Nephron progenitor cell (in vitro differentiated cells): ENCODE measurements at regions not wholly inside any gene's neighbourhood (a gene's known extent, or its start where the extent isn't known, plus 50 kb on each side); places are given as distances from the start of the nearest gene placed in this dataset.

Experiments
- DNase-seq: peaks from one replicate; pipeline ENCODE4 v3.0.0; 2021
- H3K27ac Mint-ChIP-seq: 2 replicates; pipeline ENCODE4 v1.8.0; 2021; ENCODE audit warnings: mild to moderate bottlenecking, moderate library complexity, mixed read lengths
- H3K27me3 Mint-ChIP-seq: 2 replicates; pipeline ENCODE4 v1.8.0; 2021; ENCODE audit warnings: mild to moderate bottlenecking, low read depth, mixed read lengths; ENCODE audit not compliant: poor library complexity
- H3K36me3 Mint-ChIP-seq: 2 replicates; pipeline ENCODE4 v1.8.0; 2021; ENCODE audit warnings: low read depth, mixed read lengths
- H3K4me1 Mint-ChIP-seq: 2 replicates; pipeline ENCODE4 v1.8.0; 2021; ENCODE audit warnings: mixed read lengths
- H3K4me3 Mint-ChIP-seq: 2 replicates; pipeline ENCODE4 v1.8.0; 2021; ENCODE audit warnings: mild to moderate bottlenecking, moderate library complexity, mixed read lengths
- H3K9me3 Mint-ChIP-seq: 2 replicates; pipeline ENCODE4 v1.8.0; 2021; ENCODE audit warnings: mild to moderate bottlenecking, moderate library complexity, mixed read lengths
- CTCF ChIP-seq: fragments of 200-600 bp; sonication (generic); IDR thresholded peaks from 2 replicates; pipeline ENCODE4 v1.5.0; 2021; ENCODE audit warnings: antibody characterized with exemption

- no peak overlapping the region for H3K27ac Mint-ChIP-seq
- no peaks in the 10 kb centered on the region for H3K9me3 Mint-ChIP-seq
- H3K4me1 Mint-ChIP-seq = peaks cover 25% of the 10 kb centered on the region
- no peak for TF ChIP-seq CTCF
- no peak for DNase-seq
- H3K4me3 Mint-ChIP-seq = no peak overlapping the region
- peaks cover 9% of the 10 kb centered on the region for H3K27me3 Mint-ChIP-seq
- no peaks in the 10 kb centered on the region for H3K36me3 Mint-ChIP-seq
These were observed 186.6 kb upstream of the NSMCE3 start for GRCh38 chr15:29456255-29456654.

- no peak for TF ChIP-seq CTCF
- H3K27me3 Mint-ChIP-seq = peaks cover 9% of the 10 kb centered on the region
- no peak overlapping the region for H3K4me3 Mint-ChIP-seq
These were observed 185.9 kb upstream of the NSMCE3 start for GRCh38 chr15:29455530-29455929.

GRCh38 chr15:29455055-29455454 lies 185.4 kb upstream of the NSMCE3 start:
- no peaks in the 10 kb centered on the region for H3K36me3 Mint-ChIP-seq
- no peak for DNase-seq
- H3K4me1 Mint-ChIP-seq = peaks cover 27% of the 10 kb centered on the region
- TF ChIP-seq CTCF = no peak
- H3K27ac Mint-ChIP-seq = no peak overlapping the region
- H3K27me3 Mint-ChIP-seq = peaks cover 9% of the 10 kb centered on the region
- H3K4me3 Mint-ChIP-seq = no peak overlapping the region
- H3K9me3 Mint-ChIP-seq = no peaks in the 10 kb centered on the region

More at GRCh38 chr15:29455530-29455929, 185.9 kb upstream of the NSMCE3 start:
- Mint-ChIP-seq H3K4me1 (peaks cover 27% of the 10 kb centered on the region), H3K36me3 (no peaks in the 10 kb centered on the region), H3K27ac (no peak overlapping the region), H3K9me3 (no peaks in the 10 kb centered on the region)
- no peak for DNase-seq

- TF ChIP-seq CTCF = no peak
- Mint-ChIP-seq H3K4me1 (peaks cover 27% of the 10 kb centered on the region), H3K27me3 (peaks cover 9% of the 10 kb centered on the region), H3K4me3 (no peak overlapping the region), H3K9me3 (no peaks in the 10 kb centered on the region), H3K36me3 (no peaks in the 10 kb centered on the region), H3K27ac (no peak overlapping the region)
- no peak for DNase-seq
These were observed 184.9 kb upstream of the NSMCE3 start for GRCh38 chr15:29454506-29454905.

- Mint-ChIP-seq H3K36me3 (no peaks in the 10 kb centered on the region), H3K9me3 (no peaks in the 10 kb centered on the region), H3K27me3 (peaks cover 9% of the 10 kb centered on the region), H3K27ac (no peak overlapping the region), H3K4me1 (peaks cover 27% of the 10 kb centered on the region), H3K4me3 (peak overlapping the region; percentile 0)
- TF ChIP-seq CTCF = no peak
- peak; percentile 16 for DNase-seq
These were observed 183.5 kb upstream of the NSMCE3 start for GRCh38 chr15:29452881-29453731.

GRCh38 chr15:29451201-29451781 lies 181.7 kb upstream of the NSMCE3 start:
- no peak overlapping the region for H3K27ac Mint-ChIP-seq
- H3K36me3 Mint-ChIP-seq = no peaks in the 10 kb centered on the region
- peak overlapping the region; percentile 21 for H3K4me3 Mint-ChIP-seq
- peaks cover 27% of the 10 kb centered on the region for H3K4me1 Mint-ChIP-seq
- H3K27me3 Mint-ChIP-seq = peaks cover 4% of the 10 kb centered on the region
- TF ChIP-seq CTCF = peak; percentile 15
- peak; percentile 30 for DNase-seq
- H3K9me3 Mint-ChIP-seq = no peaks in the 10 kb centered on the region
